HepG2 (cell line): ENCODE measurements at regions not wholly inside any gene's neighbourhood (a gene's known extent, or its start where the extent isn't known, plus 50 kb on each side); places are given as distances from the start of the nearest gene placed in this dataset.

Experiments
- ATAC-seq: fragments of 200-7000 bp; cut with Tn5 transposase; 3 replicates; pipeline ENCODE4 v1.9.1; 2020; ENCODE audit warnings: mild to moderate bottlenecking, moderate library complexity
- BruUV-seq: library from RNA; stranded (reverse); fragments of 400-500 nt; replicated peaks from 2 replicates; lab custom pipeline; 2021; lab: Mats Ljungman, UMichigan
- CTCF ChIA-PET: fragments of 300-600 bp; formaldehyde crosslinking; extraction: SDS; loops from one replicate; lab custom pipeline; 2021; ENCODE audit warnings: low total read pairs, inconsistent platforms, low intra/inter-chr PET ratio; lab: Yijun Ruan, JAX
- POLR2A ChIA-PET: fragments of 350-600 bp; sonication (Branson Sonifier 250); formaldehyde crosslinking; loops from one replicate; lab custom pipeline; 2020; ENCODE audit warnings: antibody characterized with exemption, inconsistent platforms; lab: Yijun Ruan, JAX
- DNase-seq: peaks from one replicate; pipeline ENCODE4 v3.0.0-alpha.2; 2015; ENCODE audit warnings: low spot score
- FAIRE-seq: peaks from 3 replicates; lab custom pipeline; 2011; peaks lifted over from hg19 to GRCh38; lab: Jason Lieb, UNC
- H2AFZ ChIP-seq: one replicate; pipeline ENCODE4 v1.6.1; 2011; ENCODE audit warnings: low read length, inconsistent platforms
- H3K27ac ChIP-seq: fragments of 300-600 bp; 3 replicates; pipeline ENCODE4 v1.8.0; 2011; ENCODE audit warnings: mixed run types, mild to moderate bottlenecking, mixed read lengths, low read length, inconsistent platforms; ENCODE audit not compliant: insufficient read depth; ENCODE audit errors: extremely low read length
- H3K27me3 ChIP-seq, 2 experiments: fragments of 200-600 bp in 1 of 2; 2 replicates in 1 of 2; 3 replicates in 1 of 2; pipeline versions ENCODE4 v1.6.0 to v1.8.0; 2011; ENCODE audit warnings: low read length in 2 of 2, mild to moderate bottlenecking in 2 of 2, moderate library complexity in 2 of 2, inconsistent platforms in 1 of 2; ENCODE audit not compliant: insufficient read depth in 2 of 2, control insufficient read depth in 1 of 2
- H3K36me3 ChIP-seq, 2 experiments: fragments of 200-600 bp in 1 of 2; replicated peaks in 1 of 2; 2 replicates in 1 of 2; 3 replicates in 1 of 2; pipeline versions ENCODE4 v1.5.1 to v1.8.0; 2011; ENCODE audit warnings: low read length in 2 of 2, inconsistent platforms in 1 of 2; ENCODE audit not compliant: insufficient read depth in 2 of 2, control insufficient read depth in 1 of 2
- H3K4me1 ChIP-seq: 2 replicates; pipeline ENCODE4 v1.5.1; 2012; ENCODE audit warnings: low read length, inconsistent platforms; ENCODE audit not compliant: insufficient read depth
- H3K4me2 ChIP-seq: 2 replicates; pipeline ENCODE4 v1.6.0; 2011; ENCODE audit warnings: low read depth, low read length, inconsistent platforms
- H3K4me3 ChIP-seq, 3 experiments: fragments of 200-600 bp in 1 of 3; sonication (generic), shearing (Covaris generic) in 1 of 3; replicated peaks in 1 of 3; 2 replicates each; pipeline ENCODE4 v1.5.1; 2011 to 2016; ENCODE audit warnings: low read length in 3 of 3, inconsistent platforms in 2 of 3, low read depth in 2 of 3, mild to moderate bottlenecking in 2 of 3, control low read depth in 1 of 3, mixed read lengths in 1 of 3; ENCODE audit not compliant: insufficient read depth in 1 of 3
- H3K79me2 ChIP-seq: one replicate; pipeline ENCODE4 v1.6.1; 2011; ENCODE audit warnings: low read length, inconsistent platforms; ENCODE audit not compliant: insufficient read depth
- H3K9ac ChIP-seq: 2 replicates; pipeline ENCODE4 v1.6.0; 2011; ENCODE audit warnings: mild to moderate bottlenecking, low read depth, low read length, inconsistent platforms; ENCODE audit not compliant: insufficient read depth
- H3K9me3 ChIP-seq: 2 replicates; pipeline ENCODE4 v1.5.1; 2012; ENCODE audit warnings: mild to moderate bottlenecking, low read length
- H4K20me1 ChIP-seq: 2 replicates; pipeline ENCODE4 v1.6.0; 2011; ENCODE audit warnings: inconsistent platforms, mild to moderate bottlenecking, low read length, moderate library complexity; ENCODE audit not compliant: insufficient read depth
- MIXL1 ChIP-seq: IDR thresholded peaks from 2 replicates; pipeline ENCODE4 v1.6.1; 2016
- ZGPAT ChIP-seq: IDR thresholded peaks from 2 replicates; pipeline ENCODE4 v1.6.1; 2016; ENCODE audit warnings: mild to moderate bottlenecking
- WGBS: methylation state at CpG from one replicate; pipeline ENCODE4 v1.1.6; 2017; ENCODE audit warnings: low lambda C conversion rate; 5-methylcytosine and 5-hydroxymethylcytosine counted together
- in situ Hi-C: cut with HindIII; loops from 2 replicates; pipeline ENCODE4 v1.10.0; 2017; ENCODE audit warnings: low pct_unique_long_range_greater_than_20kb; ENCODE audit not compliant: extremely low pct_ligation_motif_present
- intact Hi-C: fragments of 100-400 bp; cut with micrococcal nuclease; formaldehyde crosslinking; loops from one replicate; pipeline ENCODE4 v1.10.0; 2022; ENCODE audit not compliant: unreplicated experiment
- TF ChIP-seq, protein P1 (sequence below): sonication (generic); formaldehyde crosslinking; IDR thresholded peaks from 2 replicates; pipeline ENCODE4 v1.8.0; 2022; ENCODE audit warnings: missing genetic modification reagents, mild to moderate bottlenecking, moderate library complexity, borderline replicate concordance
- TF ChIP-seq, protein P2 (sequence below): sonication (generic); formaldehyde crosslinking; conservative IDR thresholded peaks from 2 replicates; pipeline ENCODE4 v1.4.0; 2020; ENCODE audit warnings: missing genetic modification reagents
- TF ChIP-seq, protein P3 (sequence below), 2 experiments: sonication (generic) in 1 of 2; formaldehyde crosslinking in 1 of 2; IDR thresholded peaks; 2 replicates each; pipeline versions ENCODE4 v1.4.0 to v1.6.1; 2016 to 2020; ENCODE audit warnings: borderline replicate concordance in 1 of 2, low read depth in 1 of 2, mild to moderate bottlenecking in 1 of 2, missing genetic modification reagents in 1 of 2
- TF ChIP-seq, protein P4 (sequence below): sonication (generic); formaldehyde crosslinking; IDR thresholded peaks from 2 replicates; pipeline ENCODE4 v1.5.1; 2020; ENCODE audit warnings: mild to moderate bottlenecking, missing genetic modification reagents, moderate library complexity

- no TSS peak for BruUV-seq
- WGBS, result 27% methylated on average over 2 of the region's 2 CpGs
- no peaks in the 10 kb centered on the region for H3K27me3 ChIP-seq
- ChIA-PET CTCF (no interaction called here), POLR2A (no interaction called here)
- FAIRE-seq, result no peak
- ATAC-seq, result no peak
- H3K36me3 ChIP-seq, result no peaks in the 10 kb centered on the region
- in situ Hi-C loops (no loop called here), intact Hi-C loops (no loop called here)
- peaks cover 37% of the 10 kb centered on the region for H3K9me3 ChIP-seq
- TF ChIP-seq, protein P1, sequence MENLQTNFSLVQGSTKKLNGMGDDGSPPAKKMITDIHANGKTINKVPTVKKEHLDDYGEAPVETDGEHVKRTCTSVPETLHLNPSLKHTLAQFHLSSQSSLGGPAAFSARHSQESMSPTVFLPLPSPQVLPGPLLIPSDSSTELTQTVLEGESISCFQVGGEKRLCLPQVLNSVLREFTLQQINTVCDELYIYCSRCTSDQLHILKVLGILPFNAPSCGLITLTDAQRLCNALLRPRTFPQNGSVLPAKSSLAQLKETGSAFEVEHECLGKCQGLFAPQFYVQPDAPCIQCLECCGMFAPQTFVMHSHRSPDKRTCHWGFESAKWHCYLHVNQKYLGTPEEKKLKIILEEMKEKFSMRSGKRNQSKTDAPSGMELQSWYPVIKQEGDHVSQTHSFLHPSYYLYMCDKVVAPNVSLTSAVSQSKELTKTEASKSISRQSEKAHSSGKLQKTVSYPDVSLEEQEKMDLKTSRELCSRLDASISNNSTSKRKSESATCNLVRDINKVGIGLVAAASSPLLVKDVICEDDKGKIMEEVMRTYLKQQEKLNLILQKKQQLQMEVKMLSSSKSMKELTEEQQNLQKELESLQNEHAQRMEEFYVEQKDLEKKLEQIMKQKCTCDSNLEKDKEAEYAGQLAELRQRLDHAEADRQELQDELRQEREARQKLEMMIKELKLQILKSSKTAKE (CRISPR knock-in tag), result no peak
- TF ChIP-seq, protein P2, sequence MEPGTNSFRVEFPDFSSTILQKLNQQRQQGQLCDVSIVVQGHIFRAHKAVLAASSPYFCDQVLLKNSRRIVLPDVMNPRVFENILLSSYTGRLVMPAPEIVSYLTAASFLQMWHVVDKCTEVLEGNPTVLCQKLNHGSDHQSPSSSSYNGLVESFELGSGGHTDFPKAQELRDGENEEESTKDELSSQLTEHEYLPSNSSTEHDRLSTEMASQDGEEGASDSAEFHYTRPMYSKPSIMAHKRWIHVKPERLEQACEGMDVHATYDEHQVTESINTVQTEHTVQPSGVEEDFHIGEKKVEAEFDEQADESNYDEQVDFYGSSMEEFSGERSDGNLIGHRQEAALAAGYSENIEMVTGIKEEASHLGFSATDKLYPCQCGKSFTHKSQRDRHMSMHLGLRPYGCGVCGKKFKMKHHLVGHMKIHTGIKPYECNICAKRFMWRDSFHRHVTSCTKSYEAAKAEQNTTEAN (CRISPR knock-in tag), result no peak
- no peak for TF ChIP-seq MIXL1
- H3K4me1 ChIP-seq, result no peaks in the 10 kb centered on the region
- DNase-seq, result no peak
- no peak overlapping the region for H3K4me2 ChIP-seq
- H3K9ac ChIP-seq, result no peak overlapping the region
- no peak overlapping the region for H3K27ac ChIP-seq
- no peak overlapping the region for H3K4me3 ChIP-seq
- H4K20me1 ChIP-seq, result no peaks in the 10 kb centered on the region
- H2AFZ ChIP-seq, result no peak overlapping the region
- no peaks in the 10 kb centered on the region for H3K79me2 ChIP-seq
Measured at GRCh38 chr4:34790131-34790530, 1454.2 kb downstream of the ARAP2 start.

- in situ Hi-C loops (no loop called here), intact Hi-C loops (no loop called here)
- no peak overlapping the region for H3K4me3 ChIP-seq
- DNase-seq (no peak), ATAC-seq (no peak), FAIRE-seq (no peak)
- H3K27ac ChIP-seq, result no peak overlapping the region
- H3K36me3 ChIP-seq, result no peaks in the 10 kb centered on the region
- WGBS, result 0% methylated on average over 2 of the region's 2 CpGs
- CTCF ChIA-PET, result no interaction called here
- no peaks in the 10 kb centered on the region for H3K79me2 ChIP-seq
- H3K9me3 ChIP-seq, result peaks cover 43% of the 10 kb centered on the region
- H4K20me1 ChIP-seq, result no peaks in the 10 kb centered on the region
- H3K4me1 ChIP-seq, result no peaks in the 10 kb centered on the region
- POLR2A ChIA-PET, result no interaction called here
- H3K4me2 ChIP-seq, result no peak overlapping the region
- no peaks in the 10 kb centered on the region for H3K27me3 ChIP-seq
- no peak overlapping the region for H2AFZ ChIP-seq
- H3K9ac ChIP-seq, result no peak overlapping the region
- BruUV-seq, result no TSS peak
- TF ChIP-seq ZGPAT, result no peak
- TF ChIP-seq, protein P3, sequence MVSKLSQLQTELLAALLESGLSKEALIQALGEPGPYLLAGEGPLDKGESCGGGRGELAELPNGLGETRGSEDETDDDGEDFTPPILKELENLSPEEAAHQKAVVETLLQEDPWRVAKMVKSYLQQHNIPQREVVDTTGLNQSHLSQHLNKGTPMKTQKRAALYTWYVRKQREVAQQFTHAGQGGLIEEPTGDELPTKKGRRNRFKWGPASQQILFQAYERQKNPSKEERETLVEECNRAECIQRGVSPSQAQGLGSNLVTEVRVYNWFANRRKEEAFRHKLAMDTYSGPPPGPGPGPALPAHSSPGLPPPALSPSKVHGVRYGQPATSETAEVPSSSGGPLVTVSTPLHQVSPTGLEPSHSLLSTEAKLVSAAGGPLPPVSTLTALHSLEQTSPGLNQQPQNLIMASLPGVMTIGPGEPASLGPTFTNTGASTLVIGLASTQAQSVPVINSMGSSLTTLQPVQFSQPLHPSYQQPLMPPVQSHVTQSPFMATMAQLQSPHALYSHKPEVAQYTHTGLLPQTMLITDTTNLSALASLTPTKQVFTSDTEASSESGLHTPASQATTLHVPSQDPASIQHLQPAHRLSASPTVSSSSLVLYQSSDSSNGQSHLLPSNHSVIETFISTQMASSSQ (IDR thresholded peaks at IDR 0.05; ENCODE audit: low read depth), result no peak
- TF ChIP-seq, protein P3 (CRISPR knock-in tag; IDR thresholded peaks at IDR 0.05; ENCODE audit: borderline replicate concordance), result no peak
- TF ChIP-seq, protein P4, sequence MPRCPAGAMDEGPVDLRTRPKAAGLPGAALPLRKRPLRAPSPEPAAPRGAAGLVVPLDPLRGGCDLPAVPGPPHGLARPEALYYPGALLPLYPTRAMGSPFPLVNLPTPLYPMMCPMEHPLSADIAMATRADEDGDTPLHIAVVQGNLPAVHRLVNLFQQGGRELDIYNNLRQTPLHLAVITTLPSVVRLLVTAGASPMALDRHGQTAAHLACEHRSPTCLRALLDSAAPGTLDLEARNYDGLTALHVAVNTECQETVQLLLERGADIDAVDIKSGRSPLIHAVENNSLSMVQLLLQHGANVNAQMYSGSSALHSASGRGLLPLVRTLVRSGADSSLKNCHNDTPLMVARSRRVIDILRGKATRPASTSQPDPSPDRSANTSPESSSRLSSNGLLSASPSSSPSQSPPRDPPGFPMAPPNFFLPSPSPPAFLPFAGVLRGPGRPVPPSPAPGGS (CRISPR knock-in tag), result no peak
Measured at GRCh38 chr4:34791209-34791608, 1453.1 kb downstream of the ARAP2 start.
